ENCODE measurements at regions not wholly inside any gene's neighbourhood (a gene's known extent, or its start where the extent isn't known, plus 50 kb on each side); places are given as distances from the start of the nearest gene placed in this dataset.
A peak's percentile ranks its signal among the peaks of the same experiment; 100 is the strongest.

GRCh38 chr9:124102363-124102762 is 90.8 kb downstream of the LHX2 start:
- Histone ChIP-seq H3K79me2 (ENCODE audit: control insufficient read depth, insufficient read depth, low read length, poor library complexity) (no peaks in the 10 kb centered on the region), H3K23ac (ENCODE audit: low read length) (no peak overlapping the region), H2BK120ac (ENCODE audit: insufficient read depth, low read length, poor library complexity) (no peak overlapping the region), H3K9me3 (ENCODE audit: insufficient read depth, low read depth, low read length) (no peaks in the 10 kb centered on the region), H3K79me1 (ENCODE audit: low read length) (no peaks in the 10 kb centered on the region), H2BK12ac (ENCODE audit: low read length) (no peak overlapping the region), H3K4ac (ENCODE audit: low read depth, low read length) (no peak overlapping the region), H3K27ac (ENCODE audit: low read depth, low read length) (no peak overlapping the region), H2AK5ac (ENCODE audit: low read length) (no peak overlapping the region), H3K4me2 (ENCODE audit: low read length) (no peak overlapping the region), H3K9ac (ENCODE audit: low read length) (no peak overlapping the region), H3K14ac (ENCODE audit: low read length) (no peak overlapping the region), H4K91ac (ENCODE audit: low read depth, low read length) (no peak overlapping the region), H3K4me1 (ENCODE audit: control insufficient read depth in 1 of 2, insufficient read depth in 2 of 2, low read length in 2 of 2) (no peaks in the 10 kb centered on the region), H2AFZ (ENCODE audit: insufficient read depth, low read length, poor library complexity) (no peak overlapping the region), H4K8ac (ENCODE audit: low read depth, low read length) (no peak overlapping the region), H3K18ac (ENCODE audit: low read length) (no peak overlapping the region), H3K27me3 (ENCODE audit: insufficient read depth, low read length) (no peaks in the 10 kb centered on the region), H3K4me3 (ENCODE audit: low read depth, low read length) (no peak overlapping the region), H2BK5ac (ENCODE audit: low read depth, low read length, poor library complexity) (no peak overlapping the region), H3K36me3 (ENCODE audit: control insufficient read depth in 1 of 2, insufficient read depth in 2 of 2, low read length in 2 of 2) (no peaks in the 10 kb centered on the region), H4K12ac (ENCODE audit: low read depth, low read length) (no peak overlapping the region)
- DNase-seq: no peak
- WGBS (ENCODE audit: extremely low coverage, insufficient coverage, insufficient read length): no CpG with 5 or more reads among the region's 3 CpGs

GRCh38 chr9:124105266-124105665 is 93.7 kb downstream of the LHX2 start:
- H2AFZ ChIP-seq (ENCODE audit: insufficient read depth, low read length, poor library complexity): no peak overlapping the region
- H3K4ac ChIP-seq (ENCODE audit: low read depth, low read length): no peak overlapping the region
- H3K23ac ChIP-seq (ENCODE audit: low read length): no peak overlapping the region
- H3K14ac ChIP-seq (ENCODE audit: low read length): no peak overlapping the region
- H3K4me1 ChIP-seq (ENCODE audit: control insufficient read depth in 1 of 2, insufficient read depth in 2 of 2, low read length in 2 of 2): no peaks in the 10 kb centered on the region
- H3K4me3 ChIP-seq (ENCODE audit: low read depth, low read length): no peak overlapping the region
- no peaks in the 10 kb centered on the region for H3K79me2 ChIP-seq (ENCODE audit: control insufficient read depth, insufficient read depth, low read length, poor library complexity)
- no peak overlapping the region for H2BK5ac ChIP-seq (ENCODE audit: low read depth, low read length, poor library complexity)
- H4K91ac ChIP-seq (ENCODE audit: low read depth, low read length): no peak overlapping the region
- no CpG with 5 or more reads among the region's 3 CpGs for WGBS (ENCODE audit: extremely low coverage, insufficient coverage, insufficient read length)
- no peak overlapping the region for H2BK12ac ChIP-seq (ENCODE audit: low read length)
- H3K9me3 ChIP-seq (ENCODE audit: insufficient read depth, low read depth, low read length): no peaks in the 10 kb centered on the region
- no peak overlapping the region for H4K8ac ChIP-seq (ENCODE audit: low read depth, low read length)
- no peak overlapping the region for H2BK120ac ChIP-seq (ENCODE audit: insufficient read depth, low read length, poor library complexity)
- no peak overlapping the region for H3K9ac ChIP-seq (ENCODE audit: low read length)
- no peak overlapping the region for H2AK5ac ChIP-seq (ENCODE audit: low read length)
- no peak overlapping the region for H3K4me2 ChIP-seq (ENCODE audit: low read length)
- H3K36me3 ChIP-seq (ENCODE audit: control insufficient read depth in 1 of 2, insufficient read depth in 2 of 2, low read length in 2 of 2): no peaks in the 10 kb centered on the region
- no peak for DNase-seq
- H3K27ac ChIP-seq (ENCODE audit: low read depth, low read length): no peak overlapping the region
- no peaks in the 10 kb centered on the region for H3K27me3 ChIP-seq (ENCODE audit: insufficient read depth, low read length)
- no peak overlapping the region for H4K12ac ChIP-seq (ENCODE audit: low read depth, low read length)
- H3K79me1 ChIP-seq (ENCODE audit: low read length): no peaks in the 10 kb centered on the region
- H3K18ac ChIP-seq (ENCODE audit: low read length): no peak overlapping the region

GRCh38 chr9:124108216-124108615 is 96.6 kb downstream of the LHX2 start:
- Histone ChIP-seq H3K4me2 (ENCODE audit: low read length) (no peak overlapping the region), H4K91ac (ENCODE audit: low read depth, low read length) (no peak overlapping the region), H2BK12ac (ENCODE audit: low read length) (no peak overlapping the region), H3K23ac (ENCODE audit: low read length) (no peak overlapping the region), H3K4ac (ENCODE audit: low read depth, low read length) (no peak overlapping the region), H2BK5ac (ENCODE audit: low read depth, low read length, poor library complexity) (no peak overlapping the region), H3K27me3 (ENCODE audit: insufficient read depth, low read length) (no peaks in the 10 kb centered on the region), H2AFZ (ENCODE audit: insufficient read depth, low read length, poor library complexity) (no peak overlapping the region), H3K79me1 (ENCODE audit: low read length) (no peaks in the 10 kb centered on the region), H2AK5ac (ENCODE audit: low read length) (no peak overlapping the region), H3K9ac (ENCODE audit: low read length) (no peak overlapping the region), H4K12ac (ENCODE audit: low read depth, low read length) (no peak overlapping the region), H3K27ac (ENCODE audit: low read depth, low read length) (no peak overlapping the region), H3K14ac (ENCODE audit: low read length) (no peak overlapping the region), H4K8ac (ENCODE audit: low read depth, low read length) (no peak overlapping the region), H3K9me3 (ENCODE audit: insufficient read depth, low read depth, low read length) (peaks cover under 1% of the 10 kb centered on the region), H2BK120ac (ENCODE audit: insufficient read depth, low read length, poor library complexity) (no peak overlapping the region), H3K4me1 (ENCODE audit: control insufficient read depth in 1 of 2, insufficient read depth in 2 of 2, low read length in 2 of 2) (no peaks in the 10 kb centered on the region), H3K18ac (ENCODE audit: low read length) (no peak overlapping the region), H3K79me2 (ENCODE audit: control insufficient read depth, insufficient read depth, low read length, poor library complexity) (no peaks in the 10 kb centered on the region), H3K36me3 (ENCODE audit: control insufficient read depth in 1 of 2, insufficient read depth in 2 of 2, low read length in 2 of 2) (no peaks in the 10 kb centered on the region), H3K4me3 (ENCODE audit: low read depth, low read length) (no peak overlapping the region)
- no peak for DNase-seq
- WGBS (ENCODE audit: extremely low coverage, insufficient coverage, insufficient read length): no CpG with 5 or more reads among the region's 6 CpGs

- Histone ChIP-seq H2BK5ac (ENCODE audit: low read depth, low read length, poor library complexity) (no peak overlapping the region), H2AFZ (ENCODE audit: insufficient read depth, low read length, poor library complexity) (no peak overlapping the region), H3K79me2 (ENCODE audit: control insufficient read depth, insufficient read depth, low read length, poor library complexity) (no peaks in the 10 kb centered on the region), H3K9me3 (ENCODE audit: insufficient read depth, low read depth, low read length) (peaks cover 4% of the 10 kb centered on the region), H3K4me2 (ENCODE audit: low read length) (no peak overlapping the region), H3K9ac (ENCODE audit: low read length) (no peak overlapping the region), H2BK120ac (ENCODE audit: insufficient read depth, low read length, poor library complexity) (no peak overlapping the region), H4K91ac (ENCODE audit: low read depth, low read length) (no peak overlapping the region), H3K36me3 (ENCODE audit: control insufficient read depth in 1 of 2, insufficient read depth in 2 of 2, low read length in 2 of 2) (no peaks in the 10 kb centered on the region), H3K4me1 (ENCODE audit: control insufficient read depth in 1 of 2, insufficient read depth in 2 of 2, low read length in 2 of 2) (no peaks in the 10 kb centered on the region), H3K79me1 (ENCODE audit: low read length) (no peaks in the 10 kb centered on the region), H3K4ac (ENCODE audit: low read depth, low read length) (no peak overlapping the region), H4K12ac (ENCODE audit: low read depth, low read length) (no peak overlapping the region), H4K8ac (ENCODE audit: low read depth, low read length) (no peak overlapping the region), H3K18ac (ENCODE audit: low read length) (no peak overlapping the region), H2AK5ac (ENCODE audit: low read length) (no peak overlapping the region), H3K27me3 (ENCODE audit: insufficient read depth, low read length) (no peaks in the 10 kb centered on the region), H3K14ac (ENCODE audit: low read length) (no peak overlapping the region), H2BK12ac (ENCODE audit: low read length) (no peak overlapping the region), H3K27ac (ENCODE audit: low read depth, low read length) (no peak overlapping the region), H3K23ac (ENCODE audit: low read length) (no peak overlapping the region), H3K4me3 (ENCODE audit: low read depth, low read length) (no peak overlapping the region)
- WGBS (ENCODE audit: extremely low coverage, insufficient coverage, insufficient read length): no CpG with 5 or more reads among the region's 16 CpGs
- DNase-seq: peak; percentile 72 to 88
Observed at GRCh38 chr9:124110307-124110915, 98.8 kb downstream of the LHX2 start.
